Activated T-helper 1 cell treated with anti-CD3 and anti-CD28 coated beads, Interleukin-12 subunit alpha, Interleukin-12 subunit beta, Interleukin-2, Interleukin-4 antibody, amounts not matched to agents 30 ng/mL and 10 ng/mL and 1 ng/mL, durations not matched to agents 14 hours and 24 hours and 36 hours (primary cell): ENCODE measurements at regions not wholly inside any gene's neighbourhood (a gene's known extent, or its start where the extent isn't known, plus 50 kb on each side); places are given as distances from the start of the nearest gene placed in this dataset.
"Not testable (repeated sequence)": the region's sequence is repeated elsewhere in the genome, so short reads cannot be mapped to it uniquely, and the experiment has no call there.

Experiments
- DNase-seq: peaks from one replicate; pipeline ENCODE4 v3.0.0; 2021; ENCODE audit warnings: low spot score
- H3K27ac Mint-ChIP-seq: one replicate; pipeline ENCODE4 v1.8.0; 2021; ENCODE audit warnings: mild to moderate bottlenecking, mixed read lengths
- H3K27me3 Mint-ChIP-seq: one replicate; pipeline ENCODE4 v1.8.0; 2022; ENCODE audit warnings: mild to moderate bottlenecking, moderate library complexity, mixed read lengths; ENCODE audit not compliant: insufficient read depth
- H3K36me3 Mint-ChIP-seq: one replicate; pipeline ENCODE4 v1.8.0; 2021; ENCODE audit warnings: low read depth, mixed read lengths
- H3K4me1 Mint-ChIP-seq: one replicate; pipeline ENCODE4 v1.8.0; 2021; ENCODE audit warnings: low read depth, mixed read lengths
- H3K4me3 Mint-ChIP-seq: one replicate; pipeline ENCODE4 v1.8.0; 2021; ENCODE audit warnings: mild to moderate bottlenecking, moderate library complexity, mixed read lengths
- H3K9me3 Mint-ChIP-seq: one replicate; pipeline ENCODE4 v1.8.0; 2021; ENCODE audit warnings: mixed read lengths
- intact Hi-C: fragments of 100-400 bp; cut with micrococcal nuclease; formaldehyde crosslinking; loops from one replicate; pipeline ENCODE4 v1.15.1; 2024

- peaks cover 15% of the 10 kb centered on the region for H3K4me1 Mint-ChIP-seq
- DNase-seq, result no peak
- intact Hi-C loops, result no loop called here
- no peak overlapping the region for H3K27ac Mint-ChIP-seq
- no peaks in the 10 kb centered on the region for H3K9me3 Mint-ChIP-seq
- H3K36me3 Mint-ChIP-seq, result no peaks in the 10 kb centered on the region
- H3K4me3 Mint-ChIP-seq, result no peak overlapping the region
- H3K27me3 Mint-ChIP-seq, result no peaks in the 10 kb centered on the region
These were observed 174.7 kb upstream of the ZNF217 start for GRCh38 chr20:53768329-53768728.

DNA sequence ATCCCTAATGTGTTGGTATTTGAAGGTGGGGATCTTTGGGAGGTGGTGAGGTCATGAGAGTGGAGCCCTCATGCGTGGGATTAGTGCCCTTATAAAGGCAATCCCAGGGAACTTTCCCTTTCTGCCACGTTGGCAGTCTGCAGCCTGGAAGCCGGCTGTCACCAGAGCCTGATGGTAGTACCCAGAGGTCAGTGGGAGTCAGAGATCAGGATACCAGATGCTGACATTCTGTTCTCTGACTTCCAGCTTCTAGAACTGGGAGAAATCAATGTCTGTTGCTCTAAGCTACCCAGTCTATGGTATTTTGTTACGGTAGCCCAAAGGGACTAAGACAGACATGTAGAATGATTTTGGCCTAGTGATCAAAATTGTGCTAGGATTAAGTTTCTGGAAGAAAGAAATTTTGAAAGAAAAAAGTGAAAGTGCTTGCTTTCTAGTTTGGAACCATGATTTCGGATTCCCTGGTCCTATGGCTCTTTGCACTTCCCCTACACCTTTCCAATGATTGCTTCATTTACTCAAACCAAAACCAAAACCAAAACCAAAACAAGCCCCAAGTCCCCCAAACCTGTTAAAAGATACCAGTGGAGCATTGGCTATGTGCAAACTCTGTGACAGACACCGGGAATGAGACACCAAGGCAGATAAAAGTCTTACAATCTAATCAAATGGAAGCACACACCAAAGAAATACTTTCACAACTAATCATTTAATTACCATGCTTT is 173.7 kb upstream of the ZNF217 start:
- Mint-ChIP-seq H3K27me3 (no peaks in the 10 kb centered on the region), H3K4me3 (no peak overlapping the region), H3K36me3 (no peaks in the 10 kb centered on the region), H3K4me1 (peaks cover 15% of the 10 kb centered on the region), H3K9me3 (no peaks in the 10 kb centered on the region), H3K27ac (no peak overlapping the region)
- intact Hi-C loops, result no loop called here
- no peak for DNase-seq

DNA sequence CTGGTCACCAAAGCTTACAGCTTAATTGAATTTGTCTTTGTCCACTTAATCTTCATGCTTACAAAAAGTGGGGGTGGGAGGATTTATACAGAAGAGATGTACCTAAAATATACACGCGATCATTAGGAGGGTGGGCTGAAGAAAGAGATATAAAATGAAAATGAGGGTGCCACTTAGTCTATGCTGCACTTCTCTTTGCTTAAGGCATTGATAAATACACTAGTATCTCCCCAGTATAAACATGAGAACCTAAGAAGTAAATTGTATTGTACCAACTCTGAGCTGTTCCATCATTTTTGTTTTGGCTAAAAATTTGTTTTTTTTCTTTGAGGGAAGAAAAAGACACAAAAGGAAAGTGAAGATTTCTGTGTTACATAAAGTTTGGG is 170.8 kb upstream of the ZNF217 start:
- intact Hi-C loops, result no loop called here
- Mint-ChIP-seq H3K36me3 (no peaks in the 10 kb centered on the region), H3K9me3 (no peaks in the 10 kb centered on the region), H3K4me3 (no peak overlapping the region), H3K27ac (no peak overlapping the region), H3K4me1 (peaks cover 15% of the 10 kb centered on the region), H3K27me3 (no peaks in the 10 kb centered on the region)
- no peak for DNase-seq

GRCh38 chr20:53763707-53764414 is 170.2 kb upstream of the ZNF217 start:
- H3K27ac Mint-ChIP-seq, result no peak overlapping the region

GRCh38 chr20:53762423-53762798 is 168.8 kb upstream of the ZNF217 start:
- H3K27ac Mint-ChIP-seq, H3K36me3 Mint-ChIP-seq, H3K4me3 Mint-ChIP-seq, H3K9me3 Mint-ChIP-seq, DNase-seq, intact Hi-C loops, H3K27me3 Mint-ChIP-seq: not testable (repeated sequence)
- peaks cover 10% of the 10 kb centered on the region for H3K4me1 Mint-ChIP-seq

More at GRCh38 chr20:53763707-53764414, 170.2 kb upstream of the ZNF217 start:
- Mint-ChIP-seq H3K4me3 (no peak overlapping the region), H3K4me1 (peaks cover 15% of the 10 kb centered on the region), H3K27me3 (no peaks in the 10 kb centered on the region), H3K9me3 (no peaks in the 10 kb centered on the region), H3K36me3 (no peaks in the 10 kb centered on the region)
- intact Hi-C loops, result no loop called here
- DNase-seq, result no peak

DNA sequence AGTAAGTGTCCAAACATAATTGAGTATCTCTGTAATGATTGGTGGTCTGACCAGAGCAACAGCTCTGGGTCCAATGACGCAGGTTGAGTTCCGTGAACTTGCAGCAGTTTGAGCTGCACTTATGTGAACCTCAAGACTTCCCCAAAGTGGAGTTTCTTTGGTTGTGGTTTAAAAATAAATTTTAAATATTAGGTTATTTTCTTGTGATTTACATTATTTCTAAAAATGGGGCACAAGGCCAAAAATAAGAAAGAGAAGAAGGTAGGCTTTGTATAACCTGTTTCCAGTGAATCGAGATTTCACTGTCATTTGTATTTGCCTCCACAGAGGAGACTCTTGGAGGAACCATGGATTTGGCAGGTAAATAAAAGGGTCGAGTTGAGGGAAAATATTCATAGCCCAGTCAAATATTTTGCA is 166.4 kb upstream of the ZNF217 start:
- peaks cover 18% of the 10 kb centered on the region for H3K4me1 Mint-ChIP-seq
- no peaks in the 10 kb centered on the region for H3K27me3 Mint-ChIP-seq
- H3K27ac Mint-ChIP-seq, result no peak overlapping the region
- H3K9me3 Mint-ChIP-seq, result no peaks in the 10 kb centered on the region
- intact Hi-C loops, result no loop called here
- no peaks in the 10 kb centered on the region for H3K36me3 Mint-ChIP-seq
- no peak overlapping the region for H3K4me3 Mint-ChIP-seq
- no peak for DNase-seq

GRCh38 chr20:53757472-53757913 is 163.9 kb upstream of the ZNF217 start:
- Mint-ChIP-seq H3K27me3 (no peaks in the 10 kb centered on the region), H3K36me3 (no peaks in the 10 kb centered on the region), H3K9me3 (no peaks in the 10 kb centered on the region), H3K4me1 (peaks cover 44% of the 10 kb centered on the region), H3K4me3 (no peak overlapping the region), H3K27ac (no peak overlapping the region)
- no peak for DNase-seq
- intact Hi-C loops, result no loop called here

GRCh38 chr20:53755733-53756531 is 162.3 kb upstream of the ZNF217 start:
- Mint-ChIP-seq H3K9me3 (no peaks in the 10 kb centered on the region), H3K4me1 (peaks cover 59% of the 10 kb centered on the region), H3K36me3 (no peaks in the 10 kb centered on the region), H3K27me3 (no peaks in the 10 kb centered on the region), H3K27ac (peak overlapping the region; percentile 31), H3K4me3 (no peak overlapping the region)
- DNase-seq, result no peak
- intact Hi-C loops, result loop anchor here (2.0 kb wide), 1 partner anchor 73 kb away; no protein-coding TSS in a partner anchor

DNA sequence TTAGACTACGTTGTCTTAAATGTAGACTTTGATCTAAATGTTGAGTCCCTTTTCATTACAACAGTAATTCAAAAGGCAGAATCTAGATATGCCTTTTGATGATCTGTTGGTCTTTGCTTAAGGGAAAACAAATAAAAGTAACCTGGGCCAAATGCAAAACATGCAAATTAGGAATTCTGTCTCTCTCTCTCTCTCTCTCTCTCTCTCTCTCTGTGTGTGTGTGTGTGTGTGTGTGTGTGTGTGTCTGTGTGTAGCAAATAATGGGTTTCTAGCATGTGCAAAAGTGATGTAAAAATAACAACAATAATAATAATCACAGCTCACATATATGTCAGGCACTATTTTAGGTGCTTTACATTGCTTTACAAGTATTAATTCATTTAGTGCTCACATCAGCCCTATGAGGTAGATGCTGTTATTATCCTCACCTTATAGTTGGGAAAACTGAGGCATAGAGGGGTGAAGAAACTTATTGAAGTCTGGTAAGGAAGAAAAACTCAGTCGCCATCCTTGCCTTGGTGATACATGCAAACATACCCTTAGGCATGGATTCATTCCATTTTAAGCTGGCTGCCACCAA is 160.3 kb upstream of the ZNF217 start:
- no peaks in the 10 kb centered on the region for H3K36me3 Mint-ChIP-seq
- H3K4me3 Mint-ChIP-seq, result peak overlapping the region; percentile 55
- H3K9me3 Mint-ChIP-seq, result no peaks in the 10 kb centered on the region
- H3K4me1 Mint-ChIP-seq, result peaks cover 76% of the 10 kb centered on the region
- DNase-seq, result no peak
- peak overlapping the region; percentile 98 for H3K27ac Mint-ChIP-seq
- H3K27me3 Mint-ChIP-seq, result no peaks in the 10 kb centered on the region
- intact Hi-C loops, result loop anchor here (1.0 to 2.0 kb wide), 3 partner anchors 75 to 161 kb away; no protein-coding TSS in a partner anchor

DNA sequence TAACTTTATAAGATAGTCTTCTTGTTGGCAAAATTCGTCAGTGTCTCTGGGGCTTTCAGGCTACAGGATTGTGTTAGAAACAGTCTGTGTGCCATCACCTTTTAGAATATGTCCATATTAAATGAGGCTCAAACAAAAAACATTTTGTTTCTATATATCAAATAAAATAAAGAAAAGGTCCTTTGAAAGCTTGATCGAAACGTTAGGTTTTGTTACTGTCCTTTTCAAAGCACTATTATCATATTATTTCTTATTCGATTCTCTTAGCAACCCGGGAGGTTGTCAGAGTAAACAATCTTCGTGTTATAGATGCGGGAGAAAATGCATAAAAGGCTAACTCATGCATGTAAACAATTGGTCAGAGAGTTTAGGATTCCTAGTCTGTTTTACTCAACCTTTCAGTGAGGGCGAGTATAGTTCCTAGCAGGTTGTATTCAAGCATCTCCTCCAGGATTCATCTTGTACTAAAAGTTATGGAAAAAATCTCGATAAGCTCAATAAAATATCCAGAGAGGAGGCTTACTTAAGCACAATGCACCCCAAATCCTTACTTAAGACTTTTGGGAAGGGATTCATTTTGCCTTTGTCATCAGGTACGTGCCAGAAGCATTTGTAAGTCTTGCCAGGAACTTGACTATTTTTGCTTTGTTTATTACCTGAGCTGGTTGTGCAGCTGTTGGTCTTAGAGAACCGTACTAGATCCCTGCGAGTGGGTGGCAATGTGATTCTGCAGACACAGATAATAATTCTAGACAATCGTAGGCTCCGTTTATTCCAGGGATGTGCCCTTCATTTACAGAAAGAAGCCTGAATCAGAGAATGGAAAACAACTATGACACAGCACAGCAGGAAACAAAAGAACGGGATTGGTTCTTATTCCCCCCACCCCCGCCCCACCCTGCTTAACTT is 159.6 kb upstream of the ZNF217 start:
- H3K36me3 Mint-ChIP-seq, result no peaks in the 10 kb centered on the region
- H3K4me3 Mint-ChIP-seq, result no peak overlapping the region
- H3K27ac Mint-ChIP-seq, result peak overlapping the region; percentile 98
- intact Hi-C loops, result loop anchor here (2.0 kb wide), 1 partner anchor 100 kb away; no protein-coding TSS in a partner anchor
- no peak for DNase-seq
- peaks cover 78% of the 10 kb centered on the region for H3K4me1 Mint-ChIP-seq
- no peaks in the 10 kb centered on the region for H3K9me3 Mint-ChIP-seq
- H3K27me3 Mint-ChIP-seq, result no peaks in the 10 kb centered on the region

GRCh38 chr20:53752583-53752970 is 158.9 kb upstream of the ZNF217 start:
- DNase-seq, result no peak
- peak overlapping the region; percentile 58 for H3K4me3 Mint-ChIP-seq
- no peaks in the 10 kb centered on the region for H3K9me3 Mint-ChIP-seq
- H3K36me3 Mint-ChIP-seq, result no peaks in the 10 kb centered on the region
- no peaks in the 10 kb centered on the region for H3K27me3 Mint-ChIP-seq
- H3K27ac Mint-ChIP-seq, result peak overlapping the region; percentile 98
- intact Hi-C loops, result loop anchor here (2.0 kb wide), 1 partner anchor 100 kb away; no protein-coding TSS in a partner anchor
- peaks cover 80% of the 10 kb centered on the region for H3K4me1 Mint-ChIP-seq
